IPS-18c (cell line): ENCODE measurements at regions not wholly inside any gene's neighbourhood (a gene's known extent, or its start where the extent isn't known, plus 50 kb on each side); places are given as distances from the start of the nearest gene placed in this dataset.

Experiments used
- H3K4me3 ChIP-seq: 2 replicates; pipeline ENCODE4 v1.7.0; 2013; ENCODE audit warnings: low read depth, mild to moderate bottlenecking, low read length, moderate library complexity; ENCODE audit not compliant: insufficient read depth
- H3K9me3 ChIP-seq: one replicate; pipeline ENCODE4 v1.6.1; 2013; ENCODE audit warnings: mild to moderate bottlenecking, low read length, moderate library complexity; ENCODE audit not compliant: control insufficient read depth, insufficient read depth

DNA sequence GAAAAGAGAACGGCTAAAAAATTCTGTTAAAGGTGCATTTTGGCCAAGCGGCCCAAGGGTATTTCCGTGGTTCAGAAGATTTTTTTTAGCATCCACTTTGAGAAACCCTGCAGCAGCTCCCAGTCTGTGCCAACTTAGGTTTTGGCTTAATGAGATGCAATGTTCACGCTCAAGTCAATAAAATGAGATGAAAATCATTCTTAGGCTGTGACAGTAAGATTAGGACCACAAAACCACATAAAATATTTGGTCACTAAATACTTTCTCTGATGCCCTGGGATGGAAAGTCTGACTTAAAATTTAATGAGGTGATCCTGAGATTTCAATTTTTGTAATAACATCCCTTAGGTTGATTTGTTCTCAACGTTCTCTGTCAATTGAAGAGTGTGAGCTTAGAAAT lies 74.2 kb upstream of the FHL2 start:
- Histone ChIP-seq H3K4me3 (no peak overlapping the region), H3K9me3 (no peaks in the 10 kb centered on the region)

DNA sequence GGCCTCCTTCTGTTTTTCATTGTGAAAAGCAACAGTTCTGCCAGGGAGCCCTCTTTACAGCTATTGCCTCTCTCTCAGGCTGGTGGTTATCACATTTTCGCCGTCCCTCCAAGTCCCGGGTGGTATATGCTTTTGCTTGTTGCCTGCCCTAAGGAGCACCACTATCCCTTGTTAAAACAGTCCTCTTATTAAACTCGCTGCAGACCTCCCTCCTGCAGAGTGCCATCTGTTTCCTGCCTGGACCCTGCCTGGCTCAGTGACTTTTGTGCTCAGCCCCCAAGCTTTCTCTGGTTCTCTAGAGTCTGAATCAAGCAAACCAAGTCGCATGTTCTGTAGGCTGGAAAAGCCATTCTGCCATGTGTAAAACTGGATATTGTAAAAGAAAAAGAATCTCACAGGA lies 72.1 kb upstream of the FHL2 start:
- Histone ChIP-seq H3K9me3 (no peaks in the 10 kb centered on the region), H3K4me3 (no peak overlapping the region)

DNA sequence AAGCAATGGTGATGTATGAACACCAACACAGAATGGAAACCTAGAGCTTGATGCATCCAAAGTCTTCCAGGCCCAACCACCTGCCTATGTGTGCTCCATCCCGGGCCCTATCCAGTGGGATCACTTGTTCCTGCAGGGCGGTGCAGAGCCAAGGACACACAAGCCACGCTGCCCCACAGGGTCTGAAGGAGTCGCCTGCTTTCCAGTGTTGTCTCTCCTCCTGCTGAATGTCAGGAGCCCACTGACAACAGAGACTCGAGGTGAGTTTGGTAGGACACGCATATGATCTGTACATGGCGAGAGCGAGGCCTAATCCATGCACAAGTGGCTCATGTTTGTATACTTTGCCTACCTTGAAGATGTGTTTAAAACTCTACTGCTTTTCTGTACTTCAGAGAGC lies 70.9 kb upstream of the FHL2 start:
- H3K9me3 ChIP-seq, result peaks cover 2% of the 10 kb centered on the region
- no peak overlapping the region for H3K4me3 ChIP-seq

DNA sequence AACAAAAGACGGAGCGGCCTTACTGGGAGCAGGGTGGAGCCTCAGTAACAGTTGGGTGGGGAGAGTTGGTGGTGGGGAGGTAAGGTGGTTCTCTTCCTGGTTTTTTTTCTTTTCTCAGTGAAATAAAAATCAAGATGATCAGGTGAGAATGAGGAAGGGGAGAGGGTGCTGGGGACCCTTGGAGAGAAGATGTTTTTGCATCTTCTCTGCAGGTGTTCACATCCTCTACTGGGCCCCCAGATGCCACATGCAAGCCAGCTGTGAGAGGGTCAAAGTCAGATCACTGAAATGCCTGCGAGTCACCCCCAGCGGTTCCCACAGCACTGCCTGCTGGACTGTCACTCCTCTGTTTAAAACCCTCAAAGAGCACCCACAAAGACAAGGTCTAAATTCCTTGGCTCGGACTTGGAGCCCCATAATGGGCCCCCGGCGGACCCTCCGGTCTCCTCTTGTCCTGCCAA lies 69.8 kb upstream of the FHL2 start:
- H3K4me3 ChIP-seq, result no peak overlapping the region
- peaks cover 2% of the 10 kb centered on the region for H3K9me3 ChIP-seq

DNA sequence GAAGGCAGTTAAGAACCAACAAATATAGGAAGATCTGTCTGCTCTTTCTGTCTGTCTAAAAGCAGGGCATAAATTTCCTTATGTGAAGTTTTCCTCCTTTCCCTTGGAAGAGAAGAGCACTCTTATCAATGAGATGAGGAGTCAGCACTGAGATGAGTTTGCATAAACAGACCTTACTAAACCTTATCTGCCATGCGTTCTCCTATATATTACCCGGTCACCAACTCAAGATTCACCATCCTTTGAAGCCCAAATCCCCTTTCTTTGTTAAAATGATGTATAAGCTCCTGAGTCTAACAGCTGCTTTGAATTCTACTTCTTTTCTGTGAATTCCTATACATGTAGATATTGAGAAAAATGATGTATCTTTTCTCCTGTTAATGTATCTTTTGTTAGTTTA lies 65.5 kb upstream of the FHL2 start:
- Histone ChIP-seq H3K9me3 (peaks cover 2% of the 10 kb centered on the region), H3K4me3 (no peak overlapping the region)

DNA sequence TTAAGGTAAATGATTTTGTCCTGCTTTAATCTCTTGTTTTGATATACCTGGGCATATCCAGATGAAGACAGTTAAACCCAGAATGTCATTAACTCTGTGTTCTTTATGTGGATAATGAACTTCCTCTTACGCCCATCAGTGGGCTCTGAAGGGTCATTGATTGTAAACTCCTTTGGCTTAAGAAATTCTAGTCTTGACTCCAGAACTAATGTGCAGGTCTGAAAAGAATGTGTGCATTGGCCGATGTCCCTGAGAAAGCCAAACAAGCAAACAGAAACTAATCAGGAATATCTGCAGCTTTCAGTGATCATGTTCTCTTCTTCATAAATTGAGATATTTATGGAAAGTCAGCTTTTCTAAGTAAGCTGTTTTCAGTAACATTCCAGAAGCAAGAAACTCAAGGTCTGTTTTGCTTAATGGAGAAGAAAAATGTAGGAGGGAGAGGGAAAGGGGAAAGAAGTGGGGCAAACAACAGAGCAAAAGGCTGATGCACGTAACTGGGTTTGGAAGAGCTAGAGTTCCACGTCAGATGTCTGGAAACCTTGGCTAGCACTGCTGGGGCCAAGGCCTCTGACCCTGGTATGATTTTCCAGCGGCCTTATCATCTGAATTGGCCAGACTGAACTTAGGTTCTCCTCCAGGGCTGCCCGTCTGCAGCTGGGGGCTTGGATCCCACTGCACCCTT lies 61.3 kb upstream of the FHL2 start:
- Histone ChIP-seq H3K9me3 (peaks cover 4% of the 10 kb centered on the region), H3K4me3 (no peak overlapping the region)

DNA sequence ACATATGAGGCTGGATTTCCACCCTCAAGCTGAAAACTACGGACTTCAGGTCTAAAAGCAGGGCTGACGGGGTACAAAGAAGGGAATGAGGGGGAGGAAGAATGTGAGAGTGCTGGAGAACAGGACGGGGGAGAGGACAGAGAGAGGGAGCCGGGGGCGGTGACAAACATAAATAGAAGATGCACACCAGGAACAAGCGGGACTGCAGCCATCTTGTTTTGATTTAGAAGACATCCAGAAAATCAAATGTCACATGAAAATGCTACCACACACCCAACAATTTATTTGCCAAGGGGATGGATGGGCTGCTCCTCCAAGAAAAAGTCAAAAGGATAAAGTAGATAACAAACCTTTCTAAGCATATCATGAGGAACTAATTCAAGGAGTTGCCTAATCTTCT lies 59.2 kb upstream of the FHL2 start:
- Histone ChIP-seq H3K9me3 (peaks cover 2% of the 10 kb centered on the region), H3K4me3 (no peak overlapping the region)

GRCh38 chr2:105455488-105456003 lies 56.7 kb upstream of the FHL2 start:
- H3K4me3 ChIP-seq, result no peak overlapping the region; the same call in 1 of the 2 replicates

GRCh38 chr2:105454801-105455485 lies 56.1 kb upstream of the FHL2 start:
- Histone ChIP-seq H3K4me3 (no peak overlapping the region), H3K9me3 (peaks cover 2% of the 10 kb centered on the region)

More at GRCh38 chr2:105455488-105456003, 56.7 kb upstream of the FHL2 start:
- H3K9me3 ChIP-seq, result peaks cover 2% of the 10 kb centered on the region

GRCh38 chr2:105451571-105452166 lies 52.8 kb upstream of the FHL2 start:
- Histone ChIP-seq H3K4me3 (no peak overlapping the region), H3K9me3 (no peaks in the 10 kb centered on the region)

DNA sequence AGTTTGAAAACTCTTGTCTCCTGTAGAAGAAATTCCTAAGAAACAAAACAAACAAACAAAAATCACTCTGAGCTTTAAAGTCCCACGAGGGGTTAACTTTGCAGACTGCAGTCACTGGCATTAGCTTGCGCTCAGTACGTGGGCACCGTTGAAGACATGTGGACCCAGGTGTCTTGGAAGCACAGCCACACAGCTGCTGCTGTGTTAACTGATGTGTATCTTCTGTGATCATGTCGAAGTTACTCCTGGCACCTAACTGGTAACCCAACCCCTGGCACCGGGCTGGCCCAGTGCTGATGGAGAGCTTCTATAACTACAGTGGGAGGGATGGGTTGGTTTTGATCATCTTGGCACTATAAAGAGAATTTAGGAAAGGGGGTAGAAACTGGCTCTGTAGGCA lies 51.6 kb upstream of the FHL2 start:
- H3K9me3 ChIP-seq, result no peaks in the 10 kb centered on the region
- no peak overlapping the region for H3K4me3 ChIP-seq

GRCh38 chr2:105449076-105449475 lies 50.2 kb upstream of the FHL2 start:
- no peak overlapping the region for H3K4me3 ChIP-seq
- H3K9me3 ChIP-seq, result no peaks in the 10 kb centered on the region
